NCI-H748 treated with DMSO at 0.1 percent for 48 hours (cell line): ENCODE measurements at regions not wholly inside any gene's neighbourhood (a gene's known extent, or its start where the extent isn't known, plus 50 kb on each side); places are given as distances from the start of the nearest gene placed in this dataset.

Source experiments
- DNase-seq: peaks from one replicate; lab custom pipeline; 2025; lab: John Stamatoyannopoulos, UW

GRCh38 chr12:94815450-94815849, 165.1 kb upstream of the TMCC3 start:
- DNase-seq, result no peak

- DNase-seq, result no peak
These were observed 163.0 kb upstream of the TMCC3 start for GRCh38 chr12:94813314-94813713.

- DNase-seq, result no peak
These were observed 162.0 kb upstream of the TMCC3 start for GRCh38 chr12:94812345-94812744.

- no peak for DNase-seq
These were observed 161.3 kb upstream of the TMCC3 start for GRCh38 chr12:94811611-94812010.

- DNase-seq, result no peak
These were observed 157.6 kb upstream of the TMCC3 start for GRCh38 chr12:94807951-94808350.

GRCh38 chr12:94806617-94807016, 156.3 kb upstream of the TMCC3 start:
- no peak for DNase-seq

GRCh38 chr12:94805749-94806529, 155.6 kb upstream of the TMCC3 start:
- no peak for DNase-seq

- no peak for DNase-seq
These were observed 153.6 kb upstream of the TMCC3 start for GRCh38 chr12:94803939-94804338.

- no peak for DNase-seq
These were observed 152.4 kb upstream of the TMCC3 start for GRCh38 chr12:94802796-94803195.

- no peak for DNase-seq
These were observed 151.4 kb upstream of the TMCC3 start for GRCh38 chr12:94801745-94802144.

- DNase-seq, result no peak
These were observed 148.8 kb upstream of the TMCC3 start for GRCh38 chr12:94799136-94799535.

- no peak for DNase-seq
These were observed 147.8 kb upstream of the TMCC3 start for GRCh38 chr12:94798113-94798512.

- no peak for DNase-seq
These were observed 145.2 kb upstream of the TMCC3 start for GRCh38 chr12:94795520-94795919.

GRCh38 chr12:94795044-94795443, 144.7 kb upstream of the TMCC3 start:
- no peak for DNase-seq

GRCh38 chr12:94793191-94793595, 142.8 kb upstream of the TMCC3 start:
- no peak for DNase-seq

- DNase-seq, result no peak
These were observed 142.3 kb upstream of the TMCC3 start for GRCh38 chr12:94792693-94793092.

GRCh38 chr12:94791933-94792332, 141.6 kb upstream of the TMCC3 start:
- DNase-seq, result no peak

GRCh38 chr12:94790825-94791224, 140.5 kb upstream of the TMCC3 start:
- DNase-seq, result no peak

- no peak for DNase-seq
These were observed 140.0 kb upstream of the TMCC3 start for GRCh38 chr12:94790370-94790769.

GRCh38 chr12:94789510-94790225, 139.3 kb upstream of the TMCC3 start:
- no peak for DNase-seq

- DNase-seq, result no peak
These were observed 137.9 kb upstream of the TMCC3 start for GRCh38 chr12:94788298-94788697.

- DNase-seq, result no peak
These were observed 136.5 kb upstream of the TMCC3 start for GRCh38 chr12:94786906-94787305.

GRCh38 chr12:94783862-94784261, 133.5 kb upstream of the TMCC3 start:
- DNase-seq, result no peak

GRCh38 chr12:94783343-94783742, 133.0 kb upstream of the TMCC3 start:
- DNase-seq, result no peak
